GM13977 (cell line): ENCODE measurements at regions not wholly inside any gene's neighbourhood (a gene's known extent, or its start where the extent isn't known, plus 50 kb on each side); places are given as distances from the start of the nearest gene placed in this dataset.

Source experiments
- DNase-seq: peaks from one replicate; pipeline ENCODE4 v3.0.0; 2012; ENCODE audit warnings: low spot score
- in situ Hi-C: fragments of 300-500 bp; cut with MboI; formaldehyde crosslinking; loops from one replicate; pipeline ENCODE4 v1.12.0; 2022; ENCODE audit warnings: low sequenced_read_pairs, low pct_unique_long_range_greater_than_20kb, mixed read lengths, inconsistent platforms; ENCODE audit not compliant: unreplicated experiment
- TF ChIP-seq, protein P1 (sequence below): IDR thresholded peaks from 2 replicates; pipeline ENCODE4 v1.5.1; 2012; ENCODE audit warnings: mild to moderate bottlenecking, control low read depth; ENCODE audit not compliant: insufficient read depth; ENCODE audit errors: extremely low read depth, missing control alignments

DNA sequence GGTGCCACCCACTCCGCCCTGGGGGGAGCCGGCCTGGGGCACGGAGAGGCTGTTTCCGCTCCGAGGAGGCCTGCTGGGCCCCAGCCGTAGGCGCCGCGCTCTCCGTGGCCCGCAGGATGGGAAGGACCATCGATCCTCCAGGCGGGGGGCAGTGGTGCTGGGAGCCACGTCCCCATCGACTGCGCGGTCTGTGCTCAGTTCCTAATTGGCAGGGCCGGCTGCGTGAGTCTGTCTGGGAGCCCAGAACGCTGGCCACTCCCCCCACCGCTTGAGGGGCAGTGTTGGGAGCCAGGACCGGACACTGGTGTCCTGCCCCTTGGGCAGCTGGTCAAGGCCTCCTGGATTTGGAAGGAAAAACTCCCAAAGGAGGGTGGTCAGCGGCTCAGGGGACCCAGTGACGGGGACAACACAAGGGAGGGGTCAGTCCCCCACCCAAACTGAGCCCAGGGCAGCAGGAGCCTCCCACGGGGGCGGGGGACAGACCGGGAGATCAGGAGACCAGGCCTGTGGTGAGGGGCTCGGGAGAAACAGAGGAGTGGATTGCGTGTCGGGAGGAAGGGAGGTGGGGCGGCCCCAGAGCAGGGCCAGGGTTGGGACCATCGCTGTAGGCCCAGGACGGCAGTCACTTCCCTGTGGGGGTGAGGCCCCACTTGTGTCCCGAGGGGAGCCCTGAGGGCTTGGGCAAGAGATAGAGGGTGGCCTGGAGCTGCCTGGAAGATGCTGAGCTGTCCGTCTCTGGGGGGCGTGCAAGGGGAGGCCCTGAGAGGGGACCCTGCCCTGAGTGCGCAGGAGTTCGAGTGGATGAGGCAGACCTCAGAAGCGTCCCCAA lies 89.0 kb downstream of the UNCX start:
- no peak for DNase-seq
- TF ChIP-seq, protein P1, sequence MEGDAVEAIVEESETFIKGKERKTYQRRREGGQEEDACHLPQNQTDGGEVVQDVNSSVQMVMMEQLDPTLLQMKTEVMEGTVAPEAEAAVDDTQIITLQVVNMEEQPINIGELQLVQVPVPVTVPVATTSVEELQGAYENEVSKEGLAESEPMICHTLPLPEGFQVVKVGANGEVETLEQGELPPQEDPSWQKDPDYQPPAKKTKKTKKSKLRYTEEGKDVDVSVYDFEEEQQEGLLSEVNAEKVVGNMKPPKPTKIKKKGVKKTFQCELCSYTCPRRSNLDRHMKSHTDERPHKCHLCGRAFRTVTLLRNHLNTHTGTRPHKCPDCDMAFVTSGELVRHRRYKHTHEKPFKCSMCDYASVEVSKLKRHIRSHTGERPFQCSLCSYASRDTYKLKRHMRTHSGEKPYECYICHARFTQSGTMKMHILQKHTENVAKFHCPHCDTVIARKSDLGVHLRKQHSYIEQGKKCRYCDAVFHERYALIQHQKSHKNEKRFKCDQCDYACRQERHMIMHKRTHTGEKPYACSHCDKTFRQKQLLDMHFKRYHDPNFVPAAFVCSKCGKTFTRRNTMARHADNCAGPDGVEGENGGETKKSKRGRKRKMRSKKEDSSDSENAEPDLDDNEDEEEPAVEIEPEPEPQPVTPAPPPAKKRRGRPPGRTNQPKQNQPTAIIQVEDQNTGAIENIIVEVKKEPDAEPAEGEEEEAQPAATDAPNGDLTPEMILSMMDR: no peak
- in situ Hi-C loops: no loop called here

DNA sequence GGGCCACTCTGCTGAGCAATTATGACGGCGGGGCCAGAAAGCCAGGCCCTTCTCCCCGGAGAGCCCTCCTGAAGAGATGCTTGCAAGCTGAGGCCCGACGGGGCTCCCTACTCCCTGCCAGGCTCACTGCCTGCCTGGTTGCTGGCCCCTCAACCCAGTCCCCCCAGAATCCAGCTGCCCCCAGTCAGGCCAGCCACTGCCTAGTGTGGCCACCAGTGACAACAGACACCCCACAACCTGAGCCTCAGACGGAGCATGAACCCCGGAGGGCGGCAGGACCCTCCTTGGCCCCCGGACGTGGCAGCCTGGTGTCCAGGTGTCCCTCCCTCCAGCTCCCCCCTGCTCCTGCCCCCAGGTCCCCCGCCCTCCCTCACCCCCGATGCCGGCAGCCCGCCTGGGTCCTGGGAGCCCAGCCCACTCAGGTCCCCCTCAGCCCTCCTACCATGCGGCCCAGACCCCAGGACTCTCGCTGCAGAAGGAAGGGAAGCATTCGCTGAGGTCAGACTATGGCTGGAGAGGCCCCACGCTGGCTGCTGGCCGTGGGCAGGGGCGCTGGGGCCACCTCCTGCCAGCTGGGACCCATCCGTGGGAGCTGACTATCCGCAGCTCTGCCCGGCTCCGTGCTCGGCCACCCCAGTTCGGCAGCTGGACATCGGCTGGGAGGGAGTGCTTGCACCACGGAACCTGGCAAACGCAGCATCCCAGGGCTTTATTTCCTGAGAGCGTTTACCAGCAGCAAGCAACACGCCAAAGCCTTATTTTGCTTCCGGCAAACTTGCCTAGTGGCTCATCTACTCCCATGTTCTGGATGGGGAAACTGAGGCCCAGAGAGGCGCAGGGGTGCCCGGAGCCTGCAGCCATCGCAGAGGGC lies 89.8 kb downstream of the UNCX start:
- TF ChIP-seq, protein P1: no peak
- in situ Hi-C loops: no loop called here
- no peak for DNase-seq

DNA sequence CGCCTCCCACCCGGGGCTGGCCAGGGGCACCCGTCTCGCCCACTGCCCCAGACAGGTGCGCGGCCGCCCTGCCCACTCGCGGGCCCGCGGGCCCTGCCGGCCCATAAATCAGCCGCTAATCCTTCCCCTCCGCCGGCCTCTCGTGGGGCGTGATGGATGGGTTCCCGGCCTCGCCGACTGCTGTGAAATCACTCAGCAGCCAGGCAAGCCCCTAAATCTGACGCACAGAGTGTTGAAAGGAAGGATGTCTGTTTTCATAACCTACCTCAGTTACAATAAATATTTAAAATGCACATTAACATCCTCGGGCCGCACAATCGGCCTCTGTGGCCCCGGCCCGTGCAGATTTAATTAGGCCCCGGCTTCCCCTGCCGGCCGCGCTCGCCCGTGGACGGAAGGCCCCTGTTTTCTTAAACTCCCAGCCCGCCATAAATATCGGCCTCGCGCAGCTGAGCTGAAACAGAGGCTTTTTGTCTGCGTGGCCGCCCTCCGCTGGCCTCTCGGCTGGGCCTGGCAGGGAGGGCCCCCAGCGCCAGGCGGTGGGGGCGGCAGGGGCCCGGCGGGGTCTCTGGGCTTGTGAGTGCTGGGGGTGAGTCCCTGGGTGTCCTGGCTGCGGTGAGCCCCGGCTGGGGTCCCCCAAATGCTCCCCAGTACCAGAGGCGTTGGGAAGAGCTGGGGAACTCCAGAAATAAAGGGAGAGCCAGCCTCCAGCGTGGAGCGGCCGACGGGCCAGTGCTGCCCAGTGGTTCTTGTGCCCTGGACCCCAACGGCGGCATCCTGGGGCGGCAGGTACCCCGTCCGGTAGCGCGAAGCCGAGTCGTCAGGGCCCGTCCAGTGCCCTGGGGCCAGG lies 90.7 kb downstream of the UNCX start:
- TF ChIP-seq, protein P1: no peak
- no peak for DNase-seq
- in situ Hi-C loops: no loop called here

DNA sequence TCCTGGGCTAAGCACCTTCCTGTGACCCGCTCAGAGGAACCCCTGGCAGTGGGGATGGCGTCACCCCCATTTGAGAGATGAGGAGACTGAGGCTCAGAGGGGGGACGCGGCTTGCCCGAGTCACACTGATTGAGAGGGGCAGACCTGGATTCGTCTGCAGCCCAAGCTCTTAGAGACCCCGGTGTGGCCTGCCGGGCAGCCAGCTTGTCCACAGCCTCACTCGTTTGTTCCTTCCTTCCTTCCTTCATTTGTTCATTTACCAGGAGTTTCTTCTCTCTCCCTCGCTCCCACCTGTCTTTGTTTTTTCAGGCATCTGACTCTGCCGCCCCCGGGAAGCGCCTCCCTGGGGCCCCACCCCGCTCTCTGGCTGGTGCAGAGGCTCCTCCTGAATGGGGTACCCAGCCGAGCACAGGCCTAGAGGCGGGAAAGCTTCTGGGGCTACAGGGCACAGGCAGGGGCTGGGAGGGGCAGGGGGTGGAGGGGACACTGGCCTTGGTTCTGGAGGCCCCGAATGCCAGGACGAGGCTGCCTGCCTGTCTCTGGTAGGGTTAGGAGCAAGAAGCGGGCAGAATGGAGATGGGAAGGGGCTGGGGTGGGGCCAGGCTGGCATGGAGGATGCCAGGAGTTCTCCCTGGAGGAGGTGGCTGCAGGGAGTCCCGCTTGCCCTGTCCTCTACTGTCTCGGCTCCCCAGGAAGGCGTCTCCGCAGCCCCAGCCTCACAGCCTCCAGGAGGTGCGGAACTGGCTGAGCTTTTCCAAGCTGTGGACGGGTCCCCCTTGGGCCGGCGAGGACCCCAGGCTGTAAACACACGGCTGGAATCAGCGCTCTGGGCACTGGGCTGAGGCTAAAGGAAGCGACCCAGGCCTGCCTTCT lies 91.6 kb downstream of the UNCX start:
- DNase-seq: no peak
- in situ Hi-C loops: no loop called here
- TF ChIP-seq, protein P1: no peak

DNA sequence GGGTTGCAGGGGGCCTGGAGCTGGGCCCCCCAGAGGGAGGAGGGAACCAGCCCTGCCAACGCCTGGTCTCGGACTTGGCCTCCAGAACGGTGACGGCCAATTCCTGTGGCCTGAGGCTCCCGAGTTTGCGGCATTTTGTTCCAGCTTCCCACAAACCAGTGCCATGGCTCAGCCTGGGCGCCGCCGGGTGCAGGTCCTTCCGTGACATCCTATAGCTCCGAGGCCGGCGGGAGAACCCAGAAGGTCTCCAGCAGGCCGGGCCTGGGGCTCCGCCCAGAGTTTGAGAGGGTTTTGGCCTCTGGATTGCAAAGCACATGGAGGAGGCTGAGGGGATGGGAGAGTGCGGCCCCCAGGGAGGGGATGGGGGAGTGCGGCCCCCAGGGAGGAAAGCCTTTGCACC lies 92.6 kb downstream of the UNCX start:
- TF ChIP-seq, protein P1: no peak
- in situ Hi-C loops: no loop called here
- no peak for DNase-seq
